Lower lobe of right lung (tissue), 2 donors: ENCODE measurements at regions not wholly inside any gene's neighbourhood (a gene's known extent, or its start where the extent isn't known, plus 50 kb on each side); places are given as distances from the start of the nearest gene placed in this dataset.

ENCODE experiments used
- ATAC-seq, 2 donors: fragments of 200-7000 bp; cut with Tn5 transposase; one replicate each; pipeline ENCODE4 v1.9.1; 2020 to 2022; ENCODE audit warnings: mild to moderate bottlenecking in 2 of 2, moderate library complexity in 2 of 2
- DNase-seq: peaks from one replicate; pipeline ENCODE4 v3.0.0-alpha.2; 2020
- H3K27ac ChIP-seq: fragments of 200-600 bp; one replicate; pipeline ENCODE4 v1.8.0; 2022
- H3K27me3 ChIP-seq: fragments of 200-600 bp; one replicate; pipeline ENCODE4 v1.8.0; 2022; ENCODE audit warnings: low read depth
- H3K36me3 ChIP-seq: fragments of 200-600 bp; one replicate; pipeline ENCODE4 v1.8.0; 2022; ENCODE audit warnings: mild to moderate bottlenecking
- H3K4me1 ChIP-seq: fragments of 200-600 bp; one replicate; pipeline ENCODE4 v1.8.0; 2022
- H3K4me3 ChIP-seq: fragments of 200-600 bp; one replicate; pipeline ENCODE4 v1.8.0; 2022; ENCODE audit warnings: mild to moderate bottlenecking
- H3K9me3 ChIP-seq: fragments of 200-600 bp; one replicate; pipeline ENCODE4 v1.8.0; 2022
- CTCF ChIP-seq: fragments of 200-600 bp; IDR thresholded peaks from one replicate; pipeline ENCODE4 v1.8.0; 2022; ENCODE audit warnings: antibody characterized with exemption, mild to moderate bottlenecking
- intact Hi-C: fragments of 100-400 bp; cut with DNase I; formaldehyde crosslinking; loops from one replicate; pipeline ENCODE4 v1.11.0; 2022
- donor health status: DM: no; HTN: yes; CAD: no; lungs with severe emphysema.

- no peak overlapping the region for H3K27ac ChIP-seq
- H3K36me3 ChIP-seq: no peaks in the 10 kb centered on the region
- no peak for DNase-seq
- no peak for TF ChIP-seq CTCF
- H3K27me3 ChIP-seq: no peaks in the 10 kb centered on the region
- H3K4me1 ChIP-seq: no peaks in the 10 kb centered on the region
- no peaks in the 10 kb centered on the region for H3K9me3 ChIP-seq
- intact Hi-C loops: no loop called here
- ATAC-seq: no peak
- no peak overlapping the region for H3K4me3 ChIP-seq
Observed at GRCh38 chr2:105582952-105583660, 161.6 kb upstream of the NCK2 start.

- intact Hi-C loops: no loop called here
- Histone ChIP-seq H3K27ac (no peak overlapping the region), H3K36me3 (no peaks in the 10 kb centered on the region), H3K4me3 (no peak overlapping the region), H3K4me1 (no peaks in the 10 kb centered on the region), H3K27me3 (no peaks in the 10 kb centered on the region), H3K9me3 (no peaks in the 10 kb centered on the region)
- no peak for TF ChIP-seq CTCF
- ATAC-seq: no peak
- DNase-seq: no peak
Observed at GRCh38 chr2:105581555-105581944, 163.2 kb upstream of the NCK2 start.

- no peak for TF ChIP-seq CTCF
- Histone ChIP-seq H3K27ac (no peak overlapping the region), H3K9me3 (no peaks in the 10 kb centered on the region), H3K27me3 (no peaks in the 10 kb centered on the region), H3K36me3 (no peaks in the 10 kb centered on the region), H3K4me3 (no peak overlapping the region), H3K4me1 (no peaks in the 10 kb centered on the region)
- no peak for DNase-seq
- intact Hi-C loops: no loop called here
- no peak for ATAC-seq
Observed at GRCh38 chr2:105580870-105581554, 163.7 kb upstream of the NCK2 start.

- ATAC-seq: no peak
- DNase-seq: no peak
- no peak for TF ChIP-seq CTCF
- no peaks in the 10 kb centered on the region for H3K9me3 ChIP-seq
- H3K27ac ChIP-seq: no peak overlapping the region
- no peak overlapping the region for H3K4me3 ChIP-seq
- H3K27me3 ChIP-seq: no peaks in the 10 kb centered on the region
- H3K36me3 ChIP-seq: no peaks in the 10 kb centered on the region
- intact Hi-C loops: no loop called here
- H3K4me1 ChIP-seq: no peaks in the 10 kb centered on the region
Observed at GRCh38 chr2:105580216-105580615, 164.5 kb upstream of the NCK2 start.

GRCh38 chr2:105578166-105578565 lies 166.5 kb upstream of the NCK2 start:
- no peak for TF ChIP-seq CTCF
- H3K27me3 ChIP-seq: no peaks in the 10 kb centered on the region
- intact Hi-C loops: no loop called here

More at GRCh38 chr2:105578166-105578565, 166.5 kb upstream of the NCK2 start:
- ATAC-seq (no peak), DNase-seq (no peak)
- H3K9me3 ChIP-seq: no peaks in the 10 kb centered on the region
- H3K4me3 ChIP-seq: no peak overlapping the region
- H3K36me3 ChIP-seq: no peaks in the 10 kb centered on the region
- H3K4me1 ChIP-seq: no peaks in the 10 kb centered on the region
- H3K27ac ChIP-seq: no peak overlapping the region
